GM19238 (cell line): ENCODE measurements at regions not wholly inside any gene's neighbourhood (a gene's known extent, or its start where the extent isn't known, plus 50 kb on each side); places are given as distances from the start of the nearest gene placed in this dataset.
"Not testable (repeated sequence)": the region's sequence is repeated elsewhere in the genome, so short reads cannot be mapped to it uniquely, and the experiment has no call there.

Experiments used
- DNase-seq: peaks from one replicate; pipeline ENCODE4 v3.0.0; 2011; ENCODE audit warnings: low spot score; ENCODE audit not compliant: insufficient read length

DNA sequence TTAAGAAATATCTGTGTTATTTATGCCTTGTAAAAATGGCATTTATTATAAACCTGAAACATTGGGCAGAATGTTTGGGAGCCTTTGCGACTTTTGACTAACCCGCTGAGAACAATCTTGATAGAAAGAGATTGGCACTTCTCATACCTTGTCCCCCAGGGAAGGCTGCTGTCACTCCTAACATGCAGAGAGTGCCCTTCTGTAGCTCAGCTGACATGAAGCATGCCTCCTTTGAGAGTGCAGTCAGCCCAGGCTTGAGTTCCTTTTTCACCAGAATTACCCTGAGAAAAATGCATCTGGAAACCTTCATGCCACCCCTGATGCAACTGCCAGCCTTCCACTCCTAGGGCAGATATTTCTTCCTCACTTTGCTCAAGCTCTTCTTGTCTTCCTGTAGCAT, 569.2 kb upstream of the ARPP21 start:
- no peak for DNase-seq

DNA sequence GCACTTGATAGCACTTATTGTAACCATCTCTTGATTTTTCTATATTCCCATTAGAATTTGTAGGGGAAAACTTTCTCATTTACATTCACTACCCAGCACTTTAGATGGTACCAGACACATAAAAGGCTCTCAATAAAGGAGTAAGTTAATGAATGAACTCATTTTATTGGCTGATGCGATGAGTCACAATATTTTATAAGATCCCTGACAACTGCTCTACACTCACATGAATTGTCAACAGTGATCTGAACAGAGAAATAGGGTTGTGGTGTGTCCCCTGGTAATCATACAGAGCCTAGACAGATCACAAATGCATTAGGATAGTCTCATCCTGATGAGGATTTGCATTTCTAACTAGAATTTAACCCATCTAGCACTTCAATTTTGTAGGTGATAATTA, 567.6 kb upstream of the ARPP21 start:
- no peak for DNase-seq

DNA sequence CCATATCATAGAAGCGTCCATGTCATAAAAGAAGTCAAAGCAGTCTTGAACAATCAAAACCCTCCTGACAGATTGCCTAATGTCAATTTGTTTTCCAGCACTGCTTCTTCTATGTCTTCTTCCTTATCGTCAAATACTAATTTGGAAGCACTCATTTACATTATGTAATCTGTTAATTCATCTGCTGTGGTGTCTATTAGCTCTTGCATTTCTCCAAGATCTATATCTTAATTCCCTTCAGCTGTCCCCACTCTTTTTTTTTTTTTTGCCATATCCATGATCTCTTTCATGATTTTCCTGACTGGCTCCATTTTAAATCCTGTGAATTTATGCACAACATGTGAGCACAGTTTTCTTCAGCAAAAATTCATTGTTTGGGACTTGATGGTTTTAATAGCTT, 560.5 kb upstream of the ARPP21 start:
- no peak for DNase-seq

DNA sequence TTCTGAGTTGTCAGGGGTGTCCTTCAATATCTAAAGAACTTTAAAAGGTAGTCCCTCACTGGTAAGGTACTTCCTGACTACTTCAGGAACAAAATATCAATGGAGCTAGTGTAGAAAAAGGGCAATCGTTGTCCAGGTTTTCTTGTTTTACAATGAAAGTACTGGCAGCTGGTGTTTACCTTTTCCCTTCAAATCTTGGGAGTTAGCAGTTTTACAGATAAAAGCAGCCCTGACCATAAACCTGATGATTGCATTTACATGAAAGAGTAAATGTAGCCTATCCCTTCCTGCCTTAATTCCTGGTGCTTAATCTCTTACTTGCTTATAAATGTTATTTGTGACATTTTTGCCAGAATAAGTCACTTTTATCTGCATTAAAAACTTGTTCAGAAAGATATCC, 559.9 kb upstream of the ARPP21 start:
- no peak for DNase-seq

DNA sequence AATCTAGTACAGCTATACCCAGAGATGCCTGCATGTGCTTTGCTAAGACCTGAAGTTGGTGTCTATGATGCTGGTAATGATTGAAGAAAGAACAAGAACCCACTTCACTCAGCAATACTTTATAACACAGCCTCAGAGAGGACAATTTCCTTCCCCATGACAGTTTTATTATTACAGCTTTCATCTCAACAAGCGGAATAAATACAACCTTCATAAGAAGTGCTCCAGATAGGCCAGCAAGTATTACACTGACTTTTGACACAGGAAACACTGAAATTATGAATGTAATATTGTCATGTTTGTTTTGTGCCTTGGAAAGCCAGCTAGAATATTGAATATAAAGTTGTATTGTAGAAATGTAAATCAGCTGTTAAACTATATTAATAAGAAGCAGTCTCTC, 557.4 kb upstream of the ARPP21 start:
- no peak for DNase-seq

DNA sequence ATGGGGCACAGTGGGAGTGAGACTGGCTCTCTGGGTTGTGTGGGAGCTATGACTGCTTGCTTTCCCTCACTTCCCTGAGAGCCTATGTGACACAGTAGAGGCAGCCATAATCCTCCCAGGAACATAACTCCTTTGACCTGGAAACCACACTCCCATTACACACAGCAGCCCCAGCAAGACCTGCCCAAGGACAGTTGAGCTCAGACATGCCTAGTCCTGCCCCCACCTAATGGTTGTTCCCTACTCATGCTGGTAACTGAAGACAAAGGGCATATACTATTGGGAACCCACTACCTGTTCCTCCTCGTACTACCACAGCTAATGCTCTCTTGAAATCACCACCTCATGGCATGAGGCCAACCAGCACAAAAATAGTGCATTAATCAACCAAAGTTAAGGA, 550.4 kb upstream of the ARPP21 start:
- DNase-seq, result no peak

DNA sequence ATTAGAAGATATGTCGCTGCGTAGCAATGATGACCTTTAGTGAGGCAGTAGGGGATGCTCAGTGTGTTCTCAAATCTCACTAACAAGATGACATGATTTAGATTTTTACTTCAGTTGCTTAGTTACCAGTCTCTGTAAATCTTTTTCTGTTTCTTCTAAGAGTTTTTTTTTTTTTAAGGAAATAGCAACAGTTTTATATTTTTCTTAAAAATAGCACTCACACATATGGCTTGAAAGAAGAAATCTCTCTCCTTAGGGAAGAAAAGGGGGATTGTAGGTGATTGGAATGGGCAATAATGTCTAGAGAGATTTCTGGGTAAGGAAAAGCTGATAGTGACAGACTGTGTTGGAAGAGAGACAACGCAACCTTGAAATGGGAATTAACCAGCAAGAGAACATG, 524.6 kb upstream of the ARPP21 start:
- DNase-seq, result no peak

DNA sequence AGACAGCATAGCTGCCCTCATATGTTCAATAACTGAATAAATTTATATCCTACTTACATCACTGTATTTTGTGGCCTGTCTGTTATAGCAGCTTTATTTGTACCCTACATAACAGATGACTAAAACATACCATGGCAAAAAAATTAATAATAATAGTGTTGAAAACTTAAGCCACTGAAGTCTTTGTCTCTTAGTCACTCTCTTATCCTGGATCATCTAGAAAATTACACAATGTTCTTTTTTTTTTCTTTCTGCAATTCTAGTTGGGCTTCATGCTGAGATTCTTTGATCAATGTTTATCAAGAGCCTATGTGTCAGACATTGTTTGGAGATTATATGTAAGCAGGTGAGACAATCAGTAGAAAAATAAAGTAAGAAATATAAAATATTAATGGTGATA, 519.3 kb upstream of the ARPP21 start:
- no peak for DNase-seq

DNA sequence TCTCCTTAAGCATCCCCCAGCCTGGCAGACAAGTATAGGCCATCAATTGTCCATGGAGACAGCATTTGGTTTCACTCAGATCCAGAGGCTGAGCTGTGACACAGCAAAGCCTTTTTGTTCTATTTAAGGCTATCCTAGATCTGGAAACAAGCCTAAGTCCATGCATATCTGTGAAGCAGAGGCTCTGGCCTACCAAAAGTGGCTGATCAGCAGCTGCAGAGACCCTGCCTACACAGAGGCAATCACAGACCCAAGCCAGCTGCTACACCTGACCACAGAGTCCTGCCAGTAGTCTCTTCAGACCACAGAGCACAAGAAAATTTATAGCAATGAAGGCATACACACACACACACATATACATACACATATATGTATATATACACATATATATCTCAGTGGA, 501.7 kb upstream of the ARPP21 start:
- no peak for DNase-seq

DNA sequence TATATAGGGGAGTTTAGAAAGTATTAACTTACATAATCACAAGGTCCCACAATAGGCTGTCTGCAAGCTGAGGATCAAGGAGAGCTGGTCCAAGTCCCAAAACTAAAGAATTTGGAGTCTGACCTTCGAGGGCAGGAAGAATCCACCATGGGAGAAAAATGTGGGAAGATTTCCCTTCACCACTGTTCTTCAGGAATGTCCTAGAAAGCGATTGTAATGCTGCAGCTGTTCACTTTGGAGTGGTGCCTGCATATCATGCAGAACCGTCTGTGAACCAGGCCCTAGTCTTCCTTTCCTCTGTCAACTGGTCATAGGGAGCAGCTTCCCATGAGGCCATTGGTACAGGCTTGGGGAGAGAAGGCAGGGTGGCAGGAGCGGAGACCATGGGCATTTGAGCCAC, 497.9 kb upstream of the ARPP21 start:
- no peak for DNase-seq

DNA sequence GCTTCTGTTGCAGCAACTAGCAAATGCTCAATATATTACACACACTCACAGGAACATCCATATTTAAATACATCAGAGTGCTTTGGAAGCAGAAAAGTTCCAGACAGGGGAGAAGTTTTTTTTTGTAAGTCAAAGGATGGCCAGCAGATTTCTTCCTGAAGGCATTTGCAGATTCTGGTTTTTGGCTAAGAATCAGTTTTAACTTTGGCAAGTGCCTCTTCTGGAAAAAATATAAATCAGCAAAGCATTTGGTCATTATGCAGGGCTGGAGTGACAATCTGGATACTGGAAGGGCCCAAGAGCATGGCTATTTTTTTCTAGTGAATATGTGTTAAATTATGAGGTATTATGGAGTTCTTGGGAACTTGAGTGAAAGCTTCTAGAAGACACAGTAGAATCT, 495.3 kb upstream of the ARPP21 start:
- no peak for DNase-seq

DNA sequence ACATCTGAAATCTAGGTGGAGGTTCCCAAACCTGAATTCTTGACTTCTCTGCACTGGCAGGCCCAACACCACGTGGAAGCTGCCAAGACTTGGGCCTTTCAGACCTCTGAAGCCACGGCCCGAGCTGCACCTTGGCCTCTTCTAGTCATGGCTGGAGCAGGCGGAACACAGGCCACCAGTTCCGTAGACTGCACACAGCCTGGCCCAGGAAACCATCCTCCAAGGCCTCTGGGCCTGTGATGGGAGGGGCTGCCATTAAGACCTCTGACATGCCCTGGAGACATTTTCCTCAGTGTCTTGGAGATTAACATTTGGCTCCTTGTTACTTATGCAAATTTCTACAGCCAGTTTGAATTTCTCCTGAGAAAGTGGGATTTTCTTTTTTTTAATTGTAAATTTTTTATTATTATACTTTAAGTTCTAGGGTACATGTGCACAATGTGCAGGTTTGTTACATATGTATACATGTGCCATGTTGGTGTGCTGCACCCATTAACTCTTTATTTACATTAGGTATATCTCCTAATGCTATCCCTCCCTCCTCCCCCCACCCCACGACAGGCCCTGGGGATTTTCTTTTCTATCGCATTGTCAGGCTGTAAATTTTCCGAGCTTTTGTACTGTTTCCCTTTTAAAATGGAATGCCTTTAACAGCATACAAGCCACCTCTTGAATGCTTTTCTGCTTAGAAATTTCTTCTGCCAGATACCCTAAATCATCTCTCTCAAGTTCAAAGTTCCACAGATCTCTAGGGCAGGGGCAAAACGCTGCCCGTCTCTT, 492.9 kb upstream of the ARPP21 start:
- not testable (repeated sequence) for DNase-seq

DNA sequence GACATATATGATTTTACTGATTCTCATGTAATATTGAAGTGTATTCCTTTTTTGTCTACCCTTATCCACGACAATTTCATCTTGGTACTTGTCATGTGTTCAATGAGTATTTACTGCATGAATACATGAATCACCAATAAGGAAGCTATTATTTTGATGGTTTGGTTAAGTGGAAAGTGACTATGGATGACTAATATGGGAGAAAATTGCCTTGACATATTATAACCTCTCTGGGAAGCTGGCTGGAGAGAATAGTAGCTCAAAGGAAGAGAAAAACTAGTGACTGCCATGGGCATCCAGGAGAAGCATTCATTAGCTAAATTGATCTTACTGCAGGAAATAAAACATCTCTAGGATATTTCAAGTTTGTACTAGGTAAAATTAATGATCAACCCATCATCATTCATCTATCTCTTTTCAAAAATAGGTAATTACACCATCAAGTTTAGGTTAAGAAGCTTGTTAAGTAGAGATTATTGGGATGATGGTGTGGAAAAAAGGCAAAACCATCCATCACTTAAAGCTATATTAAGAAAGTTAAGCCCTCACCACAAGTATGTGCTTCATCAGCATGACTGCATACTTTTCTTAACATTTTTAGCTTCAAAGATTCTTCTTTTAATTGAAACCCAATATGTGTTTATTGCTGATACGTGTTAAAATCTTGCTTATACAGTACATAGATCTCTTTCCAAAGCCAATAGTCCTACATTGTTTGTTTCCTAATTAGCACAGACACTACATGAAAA, 455.2 kb upstream of the ARPP21 start:
- no peak for DNase-seq

DNA sequence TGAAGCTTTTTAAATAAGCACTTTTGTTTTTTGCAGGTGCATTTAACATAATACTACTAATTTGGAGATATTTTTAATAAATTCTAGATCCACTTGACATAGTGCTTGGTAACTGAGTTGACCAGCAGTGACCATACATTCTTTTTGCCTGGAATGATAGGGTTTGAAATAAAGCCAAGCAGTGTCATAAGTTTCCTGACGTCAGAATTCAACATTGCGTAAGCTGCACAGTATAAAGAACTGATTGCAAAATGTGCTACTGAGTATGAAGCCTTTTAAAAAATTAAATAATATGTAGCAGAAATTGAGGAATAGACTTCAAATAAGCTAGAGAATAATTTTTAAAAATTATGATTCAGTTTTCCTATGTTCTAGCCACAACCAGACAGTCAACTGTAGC, 454.6 kb upstream of the ARPP21 start:
- DNase-seq, result no peak

DNA sequence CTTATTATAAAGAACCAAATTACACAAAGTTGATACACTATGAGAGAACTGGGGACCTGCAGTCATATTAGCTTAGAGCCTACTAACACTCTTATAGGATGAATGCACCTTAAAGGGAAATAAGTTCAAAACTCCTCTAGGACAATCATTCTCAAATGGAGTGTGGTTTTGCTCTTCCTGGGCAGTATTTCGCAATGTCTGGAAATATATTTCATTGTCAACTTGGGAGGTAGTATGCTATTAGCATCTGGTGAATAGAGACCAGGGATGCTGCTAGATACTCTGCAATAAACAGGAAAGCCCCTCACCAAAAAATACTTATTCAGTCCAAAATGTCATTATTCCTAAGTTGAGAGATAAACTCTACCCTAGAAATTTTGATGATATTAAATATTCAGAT, 451.4 kb upstream of the ARPP21 start:
- no peak for DNase-seq

DNA sequence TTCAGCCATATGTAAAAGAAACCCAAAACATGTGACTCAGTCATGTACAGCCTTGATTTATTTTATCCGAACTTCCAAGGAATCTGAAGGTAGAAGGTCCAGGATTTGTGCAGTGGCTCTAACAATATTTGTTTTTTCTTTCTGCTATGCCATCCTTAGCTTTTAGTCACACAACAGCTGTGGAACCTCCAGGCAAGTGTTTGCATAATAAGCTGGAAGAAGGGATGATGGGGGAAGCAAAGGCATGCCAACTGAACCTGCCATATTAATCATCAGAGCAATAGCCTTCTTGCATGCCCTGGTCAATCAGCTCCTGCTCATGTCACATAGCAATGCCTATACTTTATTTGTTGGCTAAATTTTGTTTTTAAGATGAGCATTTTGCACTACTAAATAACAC, 444.7 kb upstream of the ARPP21 start:
- no peak for DNase-seq

DNA sequence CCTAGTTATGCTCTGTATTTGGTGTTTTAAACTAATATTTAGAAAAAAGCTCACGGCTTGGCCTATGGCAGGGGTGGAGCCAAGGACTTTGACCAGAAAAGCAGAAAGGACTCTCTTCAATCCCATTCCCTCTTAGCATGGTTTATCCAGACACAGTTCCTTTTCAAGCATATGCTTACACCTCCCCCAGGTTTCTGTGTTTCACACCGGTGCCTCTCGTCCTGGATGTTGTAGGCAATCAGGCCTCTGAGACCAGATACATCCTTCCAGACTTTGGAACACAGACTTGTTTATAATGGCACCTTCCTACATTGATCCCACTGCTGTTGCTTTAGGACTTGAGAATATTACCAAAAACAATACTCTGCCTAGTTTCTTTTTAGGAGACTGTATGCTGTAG, 440.5 kb upstream of the ARPP21 start:
- no peak for DNase-seq

DNA sequence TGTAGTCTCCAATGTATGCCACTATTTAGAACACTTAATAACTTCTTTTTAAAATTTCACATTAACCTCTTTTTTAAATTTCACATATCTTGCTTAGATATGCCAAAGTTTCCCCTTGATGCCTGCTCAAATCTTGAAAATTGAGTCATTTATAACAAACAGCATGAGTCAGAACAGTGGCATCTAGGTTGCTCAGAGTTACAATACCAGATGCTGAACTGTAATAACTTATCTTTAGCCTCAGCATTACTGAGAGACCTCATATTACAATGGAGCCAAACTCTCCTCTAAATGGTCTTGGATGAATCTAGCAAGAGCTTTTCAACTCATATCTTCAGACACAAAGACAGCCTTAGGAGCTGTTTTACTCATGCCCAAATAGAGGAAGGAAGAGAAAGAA, 439.3 kb upstream of the ARPP21 start:
- no peak for DNase-seq

DNA sequence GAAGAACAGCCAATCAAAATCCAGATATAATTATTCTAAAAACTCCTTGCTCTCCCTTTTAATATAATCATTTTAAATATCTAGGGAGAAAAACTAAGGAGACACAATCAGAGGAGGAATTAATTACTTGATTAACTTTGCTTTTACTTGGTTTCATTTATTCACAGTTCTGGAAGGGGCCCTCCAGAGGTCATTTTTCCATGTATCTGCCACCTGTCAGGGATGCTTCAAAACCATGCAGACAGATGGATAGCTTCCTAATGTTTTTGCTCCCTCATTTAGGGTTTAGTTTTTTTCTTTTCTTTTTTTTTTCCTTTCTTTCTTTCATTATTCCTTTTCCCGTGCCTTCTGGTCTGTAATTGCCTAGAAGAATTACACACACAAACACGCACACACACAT, 438.1 kb upstream of the ARPP21 start:
- no peak for DNase-seq

DNA sequence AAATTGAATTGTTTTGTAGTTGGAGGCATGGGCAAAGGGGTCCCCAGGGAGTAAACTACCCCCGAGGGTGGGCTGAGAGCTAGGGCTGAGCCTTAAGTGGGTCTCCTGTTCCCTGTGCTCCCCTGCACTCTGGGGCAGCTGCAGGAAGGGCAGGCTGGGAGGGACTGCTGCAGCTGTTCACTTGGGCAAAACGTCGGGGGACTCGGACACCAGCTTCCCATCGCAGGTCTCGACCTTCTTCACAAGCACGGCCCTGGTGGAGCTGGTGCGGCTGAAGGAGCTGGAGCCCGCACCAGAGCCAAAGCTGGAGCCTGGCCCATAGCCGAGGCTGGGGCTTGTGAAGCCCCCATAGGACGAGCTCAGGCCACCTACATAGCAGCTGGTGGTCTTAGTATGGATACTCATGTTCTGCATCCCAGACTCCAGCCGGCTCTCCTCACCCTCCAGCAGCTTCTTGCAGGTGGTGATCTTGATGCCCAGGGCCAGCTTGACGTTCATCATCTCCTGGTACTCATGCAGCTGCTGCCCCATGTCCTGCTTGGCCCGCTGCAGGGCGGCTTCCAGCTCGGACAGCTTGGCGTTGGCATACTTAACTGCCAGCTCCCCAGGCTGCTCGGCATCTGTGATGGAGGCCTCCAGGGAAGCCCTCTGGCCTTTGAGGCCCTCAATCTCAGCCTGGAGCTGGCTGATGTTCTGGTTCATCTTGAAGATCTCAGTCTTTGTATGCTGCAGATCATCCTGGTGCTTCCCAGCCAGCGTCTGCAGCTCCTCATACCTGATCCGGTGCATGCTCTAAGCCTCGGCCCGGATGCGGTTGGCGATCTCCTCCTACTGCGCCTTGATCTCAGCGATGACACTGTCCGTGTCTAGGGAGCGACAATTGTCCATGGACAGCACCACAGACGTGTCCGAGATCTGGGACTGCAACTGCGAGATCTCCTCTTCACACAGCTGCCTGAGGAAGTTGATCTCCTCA, 423.5 kb upstream of the ARPP21 start:
- DNase-seq, result no peak

DNA sequence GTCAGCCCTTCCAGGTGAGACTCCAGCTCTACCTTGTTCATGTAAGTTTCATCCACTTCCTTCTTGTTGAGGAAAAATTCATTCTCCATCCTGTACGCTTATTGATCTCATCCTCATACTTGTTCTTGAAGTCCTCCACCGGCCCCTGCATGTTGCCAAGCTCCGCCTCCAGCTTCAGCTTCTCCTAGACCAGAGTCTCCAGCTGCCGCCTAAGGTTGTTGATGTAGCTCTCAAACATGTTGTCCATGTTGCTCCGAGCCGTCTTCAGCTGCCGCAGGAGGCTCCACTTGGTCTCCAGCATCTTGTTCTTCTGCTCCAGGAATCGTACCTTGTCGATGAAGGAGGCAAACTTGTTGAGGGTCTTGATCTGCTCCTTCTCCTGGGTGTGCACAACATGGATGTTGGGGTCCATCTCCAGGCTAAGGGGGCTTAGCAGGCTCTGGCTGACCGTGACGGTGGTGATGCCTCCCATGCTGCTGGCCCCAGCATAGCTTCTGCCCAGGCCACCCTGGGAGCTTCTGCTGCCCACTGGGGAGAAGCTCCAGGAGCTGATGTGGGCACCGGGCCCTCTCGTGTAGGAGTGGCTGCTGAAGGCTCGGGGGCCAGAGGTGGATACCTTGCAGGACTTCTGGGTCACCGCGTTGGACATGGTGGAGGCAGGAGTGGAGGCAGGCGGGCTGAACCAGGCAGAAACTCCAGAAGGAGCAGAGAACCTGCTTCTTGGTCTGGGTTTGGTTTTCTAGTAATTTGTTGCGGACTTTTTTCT, 422.6 kb upstream of the ARPP21 start:
- no peak for DNase-seq
